DND-41 (cell line): ENCODE measurements at regions not wholly inside any gene's neighbourhood (a gene's known extent, or its start where the extent isn't known, plus 50 kb on each side); places are given as distances from the start of the nearest gene placed in this dataset.

Experiments used
- ATAC-seq: fragments of 200-7000 bp; cut with Tn5 transposase; 3 replicates; pipeline ENCODE4 v1.9.1; 2021; ENCODE audit warnings: low read depth; ENCODE audit not compliant: insufficient read depth
- DNase-seq: peaks from one replicate; pipeline ENCODE4 v3.0.0-alpha.2; 2020
- H2AFZ ChIP-seq: 2 replicates; pipeline ENCODE4 v1.6.0; 2012; ENCODE audit warnings: low read depth, low read length
- H3K27ac ChIP-seq: 2 replicates; pipeline ENCODE4 v1.5.1; 2012; ENCODE audit warnings: low read length, inconsistent platforms
- H3K27me3 ChIP-seq: fragments of 200-600 bp; sonication (generic); 2 replicates; pipeline ENCODE4 v1.6.0; 2012; ENCODE audit warnings: low read length, mild to moderate bottlenecking, inconsistent platforms; ENCODE audit not compliant: insufficient read depth, poor library complexity
- H3K36me3 ChIP-seq: 2 replicates; pipeline ENCODE4 v1.5.1; 2012; ENCODE audit warnings: low read length, inconsistent platforms; ENCODE audit not compliant: insufficient read depth
- H3K4me1 ChIP-seq: 2 replicates; pipeline ENCODE4 v1.5.1; 2012; ENCODE audit warnings: mild to moderate bottlenecking, low read length; ENCODE audit not compliant: insufficient read depth
- H3K4me2 ChIP-seq: 2 replicates; pipeline ENCODE4 v1.6.0; 2012; ENCODE audit warnings: mild to moderate bottlenecking, moderate library complexity, low read length, inconsistent platforms; ENCODE audit not compliant: insufficient read depth
- H3K4me3 ChIP-seq, 2 experiments: fragments of 200-600 bp in 1 of 2; shearing (Covaris generic) in 1 of 2; 2 replicates each; pipeline ENCODE4 v1.5.1; 2012 to 2016; ENCODE audit warnings: inconsistent platforms in 2 of 2, low read length in 2 of 2, mild to moderate bottlenecking in 2 of 2, low read depth in 1 of 2, moderate library complexity in 1 of 2
- H3K79me2 ChIP-seq: 2 replicates; pipeline ENCODE4 v1.6.0; 2012; ENCODE audit warnings: low read length, inconsistent platforms; ENCODE audit not compliant: insufficient read depth
- H3K9ac ChIP-seq: 2 replicates; pipeline ENCODE4 v1.6.0; 2012; ENCODE audit warnings: low read depth, mild to moderate bottlenecking, inconsistent platforms, low read length, moderate library complexity
- H3K9me3 ChIP-seq: 2 replicates; pipeline ENCODE4 v1.5.1; 2012; ENCODE audit warnings: low read length, moderate library complexity, mild to moderate bottlenecking, inconsistent platforms; ENCODE audit not compliant: insufficient read depth, severe bottlenecking
- H4K20me1 ChIP-seq: 2 replicates; pipeline ENCODE4 v1.6.0; 2012; ENCODE audit warnings: low read length; ENCODE audit not compliant: insufficient read depth
- CTCF ChIP-seq: IDR thresholded peaks from 2 replicates; pipeline ENCODE4 v1.5.1; 2012; ENCODE audit warnings: borderline replicate concordance, low read length, moderate library complexity, mild to moderate bottlenecking; ENCODE audit not compliant: poor library complexity, severe bottlenecking; ENCODE audit errors: extremely low read depth
- EZH2 ChIP-seq: IDR thresholded peaks from 3 replicates; pipeline ENCODE4 v1.6.1; 2012; ENCODE audit warnings: borderline replicate concordance, low read depth, mild to moderate bottlenecking, moderate library complexity, low read length, inconsistent platforms; ENCODE audit not compliant: severe bottlenecking

- Histone ChIP-seq H3K27me3 (no peaks in the 10 kb centered on the region), H3K27ac (peak overlapping the region; percentile 52; the same call in 1 of the 2 replicates)
Observed at GRCh38 chr2:194698012-194698411, 959.0 kb upstream of the SLC39A10 start.

GRCh38 chr2:194697439-194697838 is 959.6 kb upstream of the SLC39A10 start:
- H4K20me1 ChIP-seq = no peaks in the 10 kb centered on the region
- no peaks in the 10 kb centered on the region for H3K27me3 ChIP-seq
- no peak for TF ChIP-seq EZH2
- TF ChIP-seq CTCF = no peak
- no peaks in the 10 kb centered on the region for H3K36me3 ChIP-seq
- peaks cover 5% of the 10 kb centered on the region for H3K9me3 ChIP-seq
- no peak overlapping the region; the same call in 1 of the 2 replicates for H3K9ac ChIP-seq
- DNase-seq = no peak
- ATAC-seq = no peak
- H3K4me1 ChIP-seq = peaks cover 8% of the 10 kb centered on the region
- 0 out of 2 replicates have a peak overlapping the region, but pooled peaks have one; percentile 55 for H3K4me2 ChIP-seq
- no peak overlapping the region for H3K4me3 ChIP-seq
- no peaks in the 10 kb centered on the region for H3K79me2 ChIP-seq
- peak overlapping the region; percentile 52 for H3K27ac ChIP-seq
- peak overlapping the region; percentile 65; the same call in 1 of the 2 replicates for H2AFZ ChIP-seq

More at GRCh38 chr2:194698012-194698411, 959.0 kb upstream of the SLC39A10 start:
- DNase-seq = peak; percentile 50
- Histone ChIP-seq H4K20me1 (no peaks in the 10 kb centered on the region), H3K4me2 (peak overlapping the region; percentile 55; the same call in 1 of the 2 replicates), H3K9ac (no peak overlapping the region; the same call in 1 of the 2 replicates), H2AFZ (peak overlapping the region; percentile 65), H3K79me2 (no peaks in the 10 kb centered on the region), H3K4me1 (peaks cover 8% of the 10 kb centered on the region), H3K36me3 (no peaks in the 10 kb centered on the region), H3K9me3 (peaks cover 3% of the 10 kb centered on the region), H3K4me3 (no peak overlapping the region)
- peak; percentile 98 for ATAC-seq
- no peak for TF ChIP-seq EZH2
- peak; percentile 47 for TF ChIP-seq CTCF

- Histone ChIP-seq H3K27me3 (no peaks in the 10 kb centered on the region), H3K36me3 (no peaks in the 10 kb centered on the region), H3K9me3 (peaks cover 5% of the 10 kb centered on the region), H3K27ac (no peak overlapping the region), H3K4me2 (no peak overlapping the region), H4K20me1 (no peaks in the 10 kb centered on the region), H3K4me1 (peaks cover 8% of the 10 kb centered on the region), H3K79me2 (no peaks in the 10 kb centered on the region), H3K9ac (no peak overlapping the region), H3K4me3 (no peak overlapping the region), H2AFZ (no peak overlapping the region)
- no peak for ATAC-seq
- no peak for TF ChIP-seq EZH2
- TF ChIP-seq CTCF = no peak
- DNase-seq = no peak
Observed at GRCh38 chr2:194696690-194697089, 960.3 kb upstream of the SLC39A10 start.

GRCh38 chr2:194686569-194686968 is 970.5 kb upstream of the SLC39A10 start:
- Histone ChIP-seq H4K20me1 (no peaks in the 10 kb centered on the region), H3K36me3 (no peaks in the 10 kb centered on the region), H3K27me3 (no peaks in the 10 kb centered on the region), H3K4me3 (no peak overlapping the region), H3K9ac (no peak overlapping the region), H3K9me3 (no peaks in the 10 kb centered on the region), H3K4me2 (no peak overlapping the region), H3K4me1 (no peaks in the 10 kb centered on the region), H3K27ac (no peak overlapping the region), H3K79me2 (no peaks in the 10 kb centered on the region), H2AFZ (no peak overlapping the region)
- DNase-seq (no peak), ATAC-seq (no peak)
- TF ChIP-seq CTCF (no peak), EZH2 (no peak)
